ENCODE measurements at regions not wholly inside any gene's neighbourhood (a gene's known extent, or its start where the extent isn't known, plus 50 kb on each side); places are given as distances from the start of the nearest gene placed in this dataset.

- TF ChIP-seq ZNF331 (CRISPR knock-in tag; IDR thresholded peaks at IDR 0.05; ENCODE audit: low read depth) (no peak), EZH2phosphoT487 (IDR thresholded peaks at IDR 0.05; ENCODE audit: unreplicated experiment) (no peak), ETS1 (IDR thresholded peaks at IDR 0.05) (no peak), CTCF (conservative IDR thresholded peaks at IDR 0.05; ENCODE audit: low read depth in 2 of 2) (no peak), JUNB (IDR thresholded peaks at IDR 0.05; ENCODE audit: unreplicated experiment) (no peak)
Measured at GRCh38 chr19:31127134-31127967, 221.9 kb downstream of the TSHZ3 start (continued).

GRCh38 chr19:31126236-31126635 is 223.0 kb downstream of the TSHZ3 start:
- H2AFZ ChIP-seq, result no peak overlapping the region
- H3K36me3 ChIP-seq (ENCODE audit: insufficient read depth), result no peaks in the 10 kb centered on the region
- DNase-seq (ENCODE audit: low spot score) (no peak), ATAC-seq (no peak)
- peaks cover 19% of the 10 kb centered on the region; the same call in 1 of the 2 replicates for H3K9me2 ChIP-seq (ENCODE audit: insufficient read depth)
- H3K4me3 ChIP-seq, result no peak overlapping the region
- Mint-ChIP-seq H3K4me3 (no peak overlapping the region), H3K27me3 (ENCODE audit: insufficient read depth, low read depth, poor library complexity) (no peaks in the 10 kb centered on the region), H3K27ac (no peak overlapping the region), H3K9me3 (0 out of 3 replicates have a peak, but pooled peaks cover 3% of the 10 kb centered on the region), H3K4me1 (peaks cover 3% of the 10 kb centered on the region; the same call in 1 of the 3 replicates), H3K36me3 (ENCODE audit: low read depth) (peaks cover 3% of the 10 kb centered on the region; the same call in 1 of the 3 replicates)
- H3F3A ChIP-seq (replicated peaks; ENCODE audit: low read depth), result no peaks in the 10 kb centered on the region
- H3K4me2 ChIP-seq, result no peak overlapping the region
- no peaks in the 10 kb centered on the region for H4K20me1 ChIP-seq (replicated peaks; ENCODE audit: insufficient read depth)
- H3K4me1 ChIP-seq (ENCODE audit: insufficient read depth), result no peaks in the 10 kb centered on the region
- H3K27ac ChIP-seq (ENCODE audit: low read depth), result no peak overlapping the region
- no peaks in the 10 kb centered on the region for H3K79me2 ChIP-seq (replicated peaks; ENCODE audit: insufficient read depth)
- H3K27me3 ChIP-seq (ENCODE audit: insufficient read depth), result no peaks in the 10 kb centered on the region
- TF ChIP-seq NANOG (IDR thresholded peaks at IDR 0.05; ENCODE audit: borderline replicate concordance) (no peak), EZH2phosphoT487 (IDR thresholded peaks at IDR 0.05; ENCODE audit: unreplicated experiment) (no peak), CREB1 (CRISPR knock-in tag; IDR thresholded peaks at IDR 0.05; ENCODE audit: low read depth) (no peak), STAT1 (IDR thresholded peaks at IDR 0.05; ENCODE audit: unreplicated experiment) (no peak), ZNF114 (CRISPR knock-in tag; IDR thresholded peaks at IDR 0.05) (no peak), ETS1 (IDR thresholded peaks at IDR 0.05) (no peak), REST (IDR thresholded peaks at IDR 0.05; ENCODE audit: unreplicated experiment) (no peak), JUNB (IDR thresholded peaks at IDR 0.05; ENCODE audit: unreplicated experiment) (no peak), EZH2 (IDR thresholded peaks at IDR 0.05; ENCODE audit: low read depth, unreplicated experiment) (no peak), POLR2AphosphoS5 (IDR thresholded peaks at IDR 0.05; ENCODE audit: low read depth) (no peak), CTCF (conservative IDR thresholded peaks at IDR 0.05; ENCODE audit: low read depth in 2 of 2) (no peak), ZNF331 (CRISPR knock-in tag; IDR thresholded peaks at IDR 0.05; ENCODE audit: low read depth) (no peak)
